RPMI7951 (cell line): ENCODE measurements at regions not wholly inside any gene's neighbourhood (a gene's known extent, or its start where the extent isn't known, plus 50 kb on each side); places are given as distances from the start of the nearest gene placed in this dataset.
"Not testable (repeated sequence)": the region's sequence is repeated elsewhere in the genome, so short reads cannot be mapped to it uniquely, and the experiment has no call there.

Source experiments
- DNase-seq: peaks from one replicate; pipeline ENCODE4 v3.0.0-alpha.2; 2012; ENCODE audit warnings: low read depth

DNA sequence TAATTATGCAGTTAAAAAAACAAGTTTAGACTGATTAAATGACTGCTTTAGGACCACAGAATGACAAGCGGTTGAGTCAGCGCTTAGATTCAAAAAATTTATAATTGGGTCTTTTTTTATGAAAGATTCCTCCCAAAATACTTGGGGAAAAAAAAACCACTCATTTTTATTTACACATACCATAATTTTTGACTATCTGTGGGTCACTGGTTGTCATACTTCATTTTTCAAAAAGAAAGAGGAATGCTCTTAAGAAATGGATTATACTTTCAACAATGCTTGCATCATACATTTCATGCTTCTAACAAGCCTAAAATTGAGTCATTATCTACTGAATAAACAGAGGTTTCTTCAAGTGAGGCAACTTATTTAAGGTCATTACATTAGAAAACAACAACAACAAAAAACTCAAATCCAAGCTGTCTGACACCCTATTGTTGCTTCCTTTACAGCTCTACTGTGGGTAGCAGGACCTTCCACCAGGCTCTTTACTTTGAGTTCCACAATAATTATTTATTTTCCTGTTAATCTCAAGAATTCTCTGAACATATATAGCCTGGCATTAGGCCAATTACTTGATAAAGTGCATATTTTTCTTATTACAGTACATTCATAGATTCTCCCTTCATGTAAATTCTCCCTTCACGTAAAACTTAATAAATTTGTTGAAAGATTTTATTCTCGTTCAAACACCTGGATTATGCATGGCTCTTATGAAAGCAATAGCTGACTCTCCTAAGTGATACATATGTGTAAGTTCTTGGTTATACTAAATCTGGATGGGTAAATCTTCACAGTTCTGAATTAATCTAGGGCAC, 445.5 kb downstream of the PCDH10 start:
- no peak for DNase-seq

DNA sequence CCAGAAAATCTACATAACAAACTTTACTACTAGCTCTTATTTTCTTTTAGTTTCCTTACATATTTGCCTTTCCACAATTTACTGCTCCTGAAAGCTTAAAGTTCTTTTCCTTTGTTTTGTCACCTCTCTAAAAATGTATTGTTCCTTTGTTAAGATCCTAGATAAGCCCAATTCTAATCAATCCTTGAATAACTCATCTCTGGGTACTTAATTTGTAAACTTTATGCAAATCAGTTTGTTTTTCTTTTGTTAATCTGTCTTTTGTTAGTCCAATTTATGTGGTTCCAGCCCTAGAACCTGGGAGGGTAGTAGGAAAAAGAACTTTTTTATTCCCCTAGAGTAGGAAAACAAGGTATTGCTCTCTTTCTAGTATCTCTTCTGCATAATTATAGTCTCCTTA, 444.7 kb downstream of the PCDH10 start:
- no peak for DNase-seq

- no peak for DNase-seq
Measured at GRCh38 chr4:133592591-133592990, 443.5 kb downstream of the PCDH10 start.

DNA sequence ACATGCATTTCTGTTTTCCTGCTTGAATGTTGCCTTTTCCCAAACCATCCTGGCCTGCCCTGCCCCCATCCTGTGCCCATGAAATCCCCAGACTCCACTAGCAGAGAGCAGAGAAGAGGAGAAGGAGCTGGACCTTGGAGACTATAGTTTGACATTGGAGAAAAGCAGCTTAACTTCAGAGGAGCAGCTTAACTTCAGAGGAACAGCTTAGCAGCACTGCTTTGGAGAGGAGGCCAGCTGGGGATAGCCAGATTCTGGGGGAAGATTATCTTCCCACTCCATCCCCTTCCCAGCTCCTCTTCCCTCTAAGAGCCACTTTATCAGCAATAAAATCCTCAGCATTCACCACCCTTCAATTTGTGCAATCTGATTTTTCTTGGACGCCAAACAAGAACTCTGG, 443.0 kb downstream of the PCDH10 start:
- DNase-seq: no peak

DNA sequence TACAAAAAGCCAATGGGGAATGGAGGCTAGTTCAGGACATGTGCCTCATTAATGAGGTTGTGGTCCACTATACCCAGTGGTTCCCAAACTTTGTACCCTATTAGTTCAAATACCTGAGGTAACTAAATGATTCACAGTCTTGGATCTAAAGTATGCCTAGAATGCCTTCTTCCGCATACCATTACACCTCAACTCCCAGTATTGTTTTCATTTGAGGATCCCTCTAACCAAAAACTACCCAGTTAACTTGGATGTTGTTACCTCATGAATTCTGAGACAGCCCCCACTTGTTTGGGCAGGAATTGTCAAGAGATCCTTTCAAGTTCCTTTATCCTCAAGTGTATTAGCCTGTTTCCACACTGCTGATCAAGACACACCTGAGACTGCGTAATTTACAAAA, 439.2 kb downstream of the PCDH10 start:
- DNase-seq: no peak

DNA sequence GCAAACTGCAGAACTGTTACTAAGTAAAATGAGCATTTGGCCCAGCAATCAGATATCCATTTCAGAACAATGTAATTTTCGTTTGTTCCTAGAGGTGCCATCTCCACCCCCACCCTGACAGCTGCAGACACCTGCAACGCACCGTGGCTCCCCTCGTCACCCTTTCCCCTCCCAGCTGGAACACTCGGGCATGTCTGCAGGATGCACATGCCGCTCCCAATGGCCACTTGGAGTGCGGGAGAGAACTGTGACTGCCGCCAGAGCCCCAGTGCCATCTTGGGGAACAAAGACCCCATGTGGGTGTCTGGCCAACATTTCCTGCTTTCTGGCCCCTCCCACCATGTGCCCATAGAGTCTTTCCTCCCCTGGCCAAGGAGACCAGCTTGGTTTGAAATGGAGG, 436.2 kb downstream of the PCDH10 start:
- DNase-seq: no peak

DNA sequence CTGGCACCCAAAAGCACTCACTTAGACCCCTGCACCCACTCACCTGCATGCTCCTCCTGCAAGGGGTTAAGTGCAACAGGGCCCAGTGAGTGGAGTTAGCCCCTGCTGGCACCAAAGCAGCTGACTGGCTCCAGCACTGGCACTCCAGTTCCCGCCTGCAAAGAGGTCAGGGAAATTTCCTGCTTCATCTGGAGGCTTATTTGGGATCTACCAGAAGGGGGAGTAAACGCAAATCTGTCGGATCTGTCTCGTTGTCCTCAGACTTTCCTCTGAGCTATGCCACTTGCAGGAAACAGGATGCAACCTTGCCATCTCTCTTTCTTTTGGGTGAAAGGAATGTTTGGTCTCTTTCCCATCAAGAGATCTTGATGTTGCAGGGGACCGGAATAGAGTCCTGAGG, 435.6 kb downstream of the PCDH10 start:
- DNase-seq: no peak

DNA sequence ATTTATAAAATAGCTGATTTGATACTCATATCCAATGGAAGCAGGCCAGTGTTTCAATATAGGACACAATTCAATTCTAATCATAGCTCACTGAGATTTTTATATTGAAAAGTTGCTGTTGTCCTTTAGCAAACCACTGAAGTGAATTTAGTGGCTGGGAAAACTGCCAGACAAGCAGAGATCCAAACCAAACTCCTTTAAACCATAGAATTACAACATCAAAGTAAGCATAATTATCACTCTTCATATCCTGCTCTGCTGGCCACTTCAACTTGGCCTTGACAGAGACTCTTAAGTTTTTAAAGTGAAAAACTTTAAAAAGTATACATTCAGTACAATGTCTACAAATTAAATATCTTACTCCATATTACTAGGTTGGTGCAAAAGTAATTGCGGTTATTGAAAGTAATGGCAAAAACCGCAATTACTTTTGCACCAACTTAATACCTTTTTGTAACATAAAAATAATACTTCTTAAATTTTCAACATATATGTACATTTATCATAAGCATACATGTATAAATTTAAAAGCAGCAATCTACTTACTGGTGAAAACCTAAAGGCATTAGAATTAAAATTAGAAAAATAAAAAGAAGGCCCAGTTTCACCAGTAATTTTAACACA, 433.0 kb downstream of the PCDH10 start:
- no peak for DNase-seq

- DNase-seq: no peak
Measured at GRCh38 chr4:133574248-133574647, 425.2 kb downstream of the PCDH10 start.

DNA sequence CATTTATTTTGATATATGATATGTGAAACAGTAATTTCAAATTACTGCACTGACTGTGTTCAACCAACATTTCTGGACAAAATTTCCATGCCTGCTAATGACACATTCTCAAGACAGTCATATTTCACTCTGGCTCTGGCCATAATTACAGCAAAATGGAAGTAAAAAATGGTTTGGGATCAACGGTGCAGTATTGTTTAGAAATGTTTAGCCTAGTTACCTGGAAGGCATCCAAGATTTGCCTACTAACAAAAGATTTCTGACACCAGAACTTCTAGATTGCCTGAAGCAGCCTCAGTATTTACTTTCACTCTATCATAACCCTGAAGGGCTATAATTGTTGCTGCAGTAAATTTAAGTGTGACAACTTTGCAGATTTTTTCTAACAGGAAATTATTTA, 416.3 kb downstream of the PCDH10 start:
- peak; percentile 2 for DNase-seq

DNA sequence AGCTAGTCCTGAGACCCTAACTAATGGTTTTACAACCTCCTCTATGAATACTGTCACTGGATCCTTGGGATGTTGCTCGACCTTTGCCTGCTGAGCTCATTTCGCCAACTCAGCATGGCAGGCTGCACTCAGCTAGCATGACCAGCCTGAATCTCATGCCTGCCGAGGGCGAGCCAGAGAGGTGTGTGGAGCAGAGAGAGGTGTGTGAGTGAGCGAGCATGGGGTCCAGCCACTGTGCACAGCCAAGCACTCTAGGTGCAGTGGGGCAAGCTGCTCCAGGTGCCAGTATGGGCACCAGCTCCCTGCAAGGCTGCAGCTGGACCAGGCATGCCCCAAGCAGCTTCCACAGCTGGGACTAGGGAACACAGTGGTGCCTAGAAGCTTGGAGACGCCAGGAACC, 410.9 kb downstream of the PCDH10 start:
- no peak for DNase-seq

DNA sequence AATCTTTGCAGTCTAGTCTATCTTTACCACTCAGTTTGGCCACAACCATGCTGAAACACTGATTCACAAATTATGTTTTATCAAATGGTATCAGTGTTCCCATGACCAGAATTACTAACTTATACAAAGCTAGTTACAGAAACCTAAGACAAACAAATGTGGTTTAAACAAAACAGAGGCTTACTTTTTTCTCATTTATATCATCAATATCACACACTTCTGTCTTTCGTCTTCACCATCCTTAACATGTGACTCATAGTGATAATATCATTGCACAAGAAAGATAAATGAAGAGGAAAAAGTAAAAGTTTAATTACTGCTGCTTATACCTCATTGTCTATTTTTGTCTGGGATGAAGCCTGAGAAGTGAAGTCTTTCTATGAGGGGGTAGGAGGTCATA, 406.6 kb downstream of the PCDH10 start:
- no peak for DNase-seq

DNA sequence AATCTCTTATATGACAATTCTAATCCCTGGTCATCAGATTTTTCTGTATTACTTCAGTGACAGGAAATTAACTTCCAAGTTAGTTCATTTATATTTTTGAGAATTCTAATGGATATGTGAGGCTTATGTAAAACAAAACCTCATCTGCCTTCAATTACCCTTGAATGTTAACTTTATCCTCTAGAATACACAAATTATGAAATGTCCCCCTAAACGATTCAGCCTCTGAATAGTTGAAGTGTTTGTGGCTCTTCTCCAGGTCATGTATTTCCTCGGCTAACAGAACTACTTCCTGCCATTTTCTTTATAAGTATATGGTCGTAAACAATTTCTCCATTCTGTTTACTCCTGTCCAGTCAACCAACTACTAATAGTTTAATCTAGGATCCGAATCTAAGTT, 401.3 kb downstream of the PCDH10 start:
- no peak for DNase-seq

GRCh38 chr4:133544097-133544496, 395.0 kb downstream of the PCDH10 start:
- DNase-seq: no peak

DNA sequence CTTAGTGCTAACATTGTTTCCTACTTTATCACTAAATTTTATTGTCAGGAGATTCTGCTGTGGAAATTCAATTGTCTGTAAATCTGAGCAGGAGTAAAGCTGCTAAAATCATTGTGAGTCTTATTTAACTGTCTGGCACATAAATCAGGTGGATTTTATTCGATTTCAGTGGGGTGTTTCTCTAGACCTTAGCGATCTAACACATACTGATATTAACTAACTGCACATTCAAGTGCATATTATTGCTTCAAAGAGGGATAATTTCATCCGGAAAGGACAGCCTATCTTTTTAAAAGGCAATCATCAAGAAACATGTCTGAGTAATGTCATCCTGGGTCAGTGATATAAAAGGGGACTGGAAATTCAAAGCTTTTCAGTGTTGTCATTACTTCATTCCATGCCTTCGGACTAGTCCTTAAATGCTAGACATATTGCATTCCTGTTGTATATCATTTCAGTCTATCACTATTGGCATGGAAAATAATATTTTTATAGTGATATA, 388.7 kb downstream of the PCDH10 start:
- no peak for DNase-seq

GRCh38 chr4:133534224-133534623, 385.1 kb downstream of the PCDH10 start:
- not testable (repeated sequence) for DNase-seq

DNA sequence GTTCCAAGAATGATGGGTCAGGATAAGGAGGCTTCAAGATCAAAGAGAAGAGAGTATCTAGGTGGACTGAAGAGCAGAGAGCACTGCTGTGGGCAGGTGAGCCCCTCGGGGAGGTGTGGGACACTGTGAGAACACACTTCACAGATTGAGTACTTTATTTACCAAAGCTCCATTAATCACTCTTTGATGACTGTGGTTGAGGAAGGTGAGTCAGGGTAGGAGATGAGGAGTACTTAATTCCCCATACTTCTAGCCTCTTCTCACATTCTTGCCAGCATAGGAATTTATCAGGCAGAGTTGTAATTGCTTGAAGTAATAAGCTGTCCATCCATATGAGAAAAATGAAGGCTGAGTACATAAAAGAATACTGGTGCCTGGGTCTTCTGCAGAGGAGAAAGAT, 375.3 kb downstream of the PCDH10 start:
- DNase-seq: no peak

DNA sequence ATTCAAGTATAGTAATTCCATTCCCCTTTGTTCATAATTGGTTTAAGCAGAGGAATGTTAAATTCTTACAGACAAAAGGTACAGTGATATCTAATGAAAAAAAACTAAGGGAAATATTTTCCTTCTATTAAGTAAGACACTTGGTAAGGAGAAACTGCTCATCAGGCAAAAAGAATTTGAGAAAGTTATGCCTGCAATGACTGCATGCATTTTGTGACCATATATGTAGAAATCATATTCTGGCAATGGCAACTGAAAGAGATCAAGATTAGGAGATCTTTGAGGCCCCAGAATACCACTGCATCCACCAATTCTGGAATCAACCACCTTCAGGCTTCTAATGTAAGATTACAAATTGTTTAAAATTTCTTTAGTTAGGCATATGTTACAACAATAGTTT, 364.8 kb downstream of the PCDH10 start:
- no peak for DNase-seq

DNA sequence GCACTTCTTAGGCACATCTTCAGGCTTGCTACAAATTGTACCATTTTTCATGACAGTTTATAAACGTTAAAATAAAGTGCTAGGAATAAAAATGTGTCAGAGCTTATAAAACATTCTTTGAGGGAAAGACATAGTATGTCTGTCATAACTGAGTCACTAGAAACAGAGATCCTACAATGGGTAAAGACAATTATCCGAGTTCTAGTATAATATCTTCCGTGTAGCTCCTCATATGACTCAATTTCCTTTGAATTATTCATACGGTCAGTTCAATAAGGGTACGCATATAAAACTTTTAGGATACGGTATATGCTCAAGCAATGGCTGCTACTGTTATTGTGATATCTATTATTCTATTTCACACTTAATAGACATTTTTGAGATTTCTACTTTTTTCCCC, 349.1 kb downstream of the PCDH10 start:
- DNase-seq: no peak

DNA sequence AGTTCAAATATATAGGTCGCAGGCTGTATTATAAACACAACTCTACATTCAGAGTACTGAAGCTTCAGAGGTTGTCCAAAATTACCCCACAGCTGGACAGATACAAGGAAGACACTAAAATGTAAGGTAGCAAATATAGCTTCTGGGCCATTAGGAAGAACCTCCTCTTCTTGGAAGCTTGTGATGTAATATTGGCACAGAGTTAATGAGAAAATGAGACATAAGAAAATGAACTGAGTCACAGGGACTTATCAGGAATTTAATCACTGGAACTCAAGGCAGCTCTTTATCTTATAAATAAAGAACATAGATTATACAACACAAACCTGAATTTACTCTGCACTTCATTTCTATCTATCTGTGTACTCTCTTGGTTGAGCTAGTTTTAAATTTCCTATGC, 344.7 kb downstream of the PCDH10 start:
- DNase-seq: no peak

DNA sequence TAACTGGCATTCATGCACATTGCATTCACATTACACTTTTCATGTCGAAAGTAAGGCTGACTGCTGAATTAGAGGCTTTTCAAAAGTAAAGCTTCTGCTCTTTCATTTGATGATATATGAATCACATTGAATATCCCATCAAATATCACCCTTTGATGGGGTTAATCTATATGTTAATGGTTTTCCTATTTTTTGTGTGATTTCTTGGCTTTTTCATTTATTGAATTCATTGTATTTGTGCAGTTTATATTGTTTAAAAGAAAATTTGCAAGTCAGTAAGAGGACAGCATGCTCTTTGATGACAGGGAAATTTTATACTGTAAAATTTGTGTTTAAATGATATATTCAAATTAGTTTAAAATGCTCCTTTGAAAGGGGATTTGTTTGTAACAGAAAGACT, 344.1 kb downstream of the PCDH10 start:
- no peak for DNase-seq

DNA sequence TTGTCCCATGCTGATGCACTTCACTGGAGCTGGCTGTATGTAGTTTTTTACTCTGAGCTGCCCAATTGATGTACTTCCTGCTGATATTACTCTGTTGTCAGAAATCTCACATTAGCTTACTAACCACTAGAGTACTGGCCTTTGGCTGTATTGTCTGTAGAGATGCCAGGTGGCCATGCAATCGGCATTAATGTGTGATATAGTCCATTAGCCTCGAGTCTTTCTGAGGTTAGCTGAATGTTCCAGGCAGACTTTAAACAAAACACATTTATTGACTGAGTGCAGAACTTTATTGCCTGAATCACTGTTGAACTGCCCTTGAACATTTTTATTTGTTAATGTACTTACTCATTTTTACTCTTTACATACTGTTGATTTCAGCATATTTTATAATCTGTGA, 335.2 kb downstream of the PCDH10 start:
- DNase-seq: no peak

- peak; percentile 3 for DNase-seq
Measured at GRCh38 chr4:133483600-133484246, 334.6 kb downstream of the PCDH10 start.
